Neural progenitor cell (in vitro differentiated cells): ENCODE measurements at regions not wholly inside any gene's neighbourhood (a gene's known extent, or its start where the extent isn't known, plus 50 kb on each side); places are given as distances from the start of the nearest gene placed in this dataset.

Source experiments
- DNase-seq: peaks from one replicate; pipeline ENCODE4 v3.0.0-alpha.2; 2016; ENCODE audit warnings: low spot score
- H2AFZ ChIP-seq: fragments of 200-600 bp; sonication (generic); replicated peaks from 2 replicates; pipeline ENCODE4 v1.6.1; 2016; ENCODE audit warnings: antibody characterized with exemption
- H3F3A ChIP-seq: fragments of 200-600 bp; sonication (generic); 2 replicates; pipeline ENCODE4 v1.6.1; 2016; ENCODE audit warnings: antibody characterized with exemption, low read depth
- H3K27ac ChIP-seq: fragments of 200-600 bp; sonication (generic); 2 replicates; pipeline ENCODE4 v1.5.1; 2016; ENCODE audit warnings: mild to moderate bottlenecking
- H3K27me3 ChIP-seq: fragments of 200-600 bp; sonication (generic); 2 replicates; pipeline ENCODE4 v1.6.1; 2016; ENCODE audit warnings: mild to moderate bottlenecking, moderate library complexity
- H3K36me3 ChIP-seq: fragments of 200-600 bp; sonication (generic); 2 replicates; pipeline ENCODE4 v1.5.1; 2016
- H3K4me1 ChIP-seq: fragments of 200-600 bp; sonication (generic); 2 replicates; pipeline ENCODE4 v1.6.1; 2016; ENCODE audit warnings: mixed run types
- H3K4me2 ChIP-seq: fragments of 200-600 bp; sonication (generic); 2 replicates; pipeline ENCODE4 v1.6.1; 2016
- H3K4me3 ChIP-seq: fragments of 200-600 bp; sonication (generic); 2 replicates; pipeline ENCODE4 v1.5.1; 2016
- H3K79me2 ChIP-seq: fragments of 200-600 bp; sonication (generic); 2 replicates; pipeline ENCODE4 v1.6.1; 2016; ENCODE audit warnings: low read depth
- H3K9ac ChIP-seq: fragments of 200-600 bp; sonication (generic); 2 replicates; pipeline ENCODE4 v1.6.1; 2016
- H3K9me3 ChIP-seq: fragments of 200-600 bp; sonication (generic); 2 replicates; pipeline ENCODE4 v1.5.1; 2016; ENCODE audit warnings: low read depth
- H4K20me1 ChIP-seq: fragments of 200-600 bp; sonication (generic); 2 replicates; pipeline ENCODE4 v1.6.1; 2016; ENCODE audit warnings: low read depth
- H3K27ac Mint-ChIP-seq: 3 replicates; pipeline ENCODE4 v1.8.0; 2021; ENCODE audit warnings: mixed read lengths
- H3K27me3 Mint-ChIP-seq: 2 replicates; pipeline ENCODE4 v1.8.0; 2022; ENCODE audit warnings: low read depth, mild to moderate bottlenecking, inconsistent platforms, moderate library complexity, mixed read lengths; ENCODE audit not compliant: insufficient read depth
- H3K36me3 Mint-ChIP-seq: 3 replicates; pipeline ENCODE4 v1.8.0; 2021; ENCODE audit warnings: mixed read lengths
- H3K4me1 Mint-ChIP-seq: 3 replicates; pipeline ENCODE4 v1.8.0; 2021; ENCODE audit warnings: mixed read lengths
- H3K4me3 Mint-ChIP-seq: 3 replicates; pipeline ENCODE4 v1.8.0; 2021; ENCODE audit warnings: mild to moderate bottlenecking, moderate library complexity, mixed read lengths
- H3K9me3 Mint-ChIP-seq: 3 replicates; pipeline ENCODE4 v1.8.0; 2020; ENCODE audit warnings: mixed read lengths
- EZH2 ChIP-seq: fragments of 200-600 bp; sonication (generic); IDR thresholded peaks from 2 replicates; pipeline ENCODE4 v1.6.1; 2017; ENCODE audit warnings: antibody characterized with exemption, mild to moderate bottlenecking, moderate library complexity
- EZH2phosphoT487 ChIP-seq: fragments of 200-600 bp; sonication (generic); IDR thresholded peaks from 2 replicates; pipeline ENCODE4 v1.6.1; 2017; ENCODE audit warnings: antibody characterized with exemption
- TF ChIP-seq, protein P1 (sequence below): fragments of 200-600 bp; sonication (generic); IDR thresholded peaks from 2 replicates; pipeline ENCODE4 v1.5.1; 2017; ENCODE audit warnings: antibody characterized with exemption, mild to moderate bottlenecking

DNA sequence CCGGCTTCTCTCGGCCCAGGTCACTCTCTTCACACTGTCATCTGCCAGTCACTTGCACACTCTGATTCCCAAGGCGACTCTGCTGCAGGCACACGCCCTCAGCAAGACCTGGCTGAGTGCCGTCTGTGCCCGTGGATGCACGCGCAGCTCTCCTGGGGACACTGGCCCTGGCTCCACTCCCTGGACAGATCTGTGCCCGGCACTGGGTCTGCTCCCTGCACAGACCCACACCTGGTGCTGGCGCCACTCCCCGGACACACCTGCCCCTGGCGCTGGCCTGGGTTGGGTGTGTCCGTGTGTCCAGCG, 133.2 kb downstream of the DNAJB6 start:
- no peak for TF ChIP-seq EZH2
- TF ChIP-seq, protein P1, sequence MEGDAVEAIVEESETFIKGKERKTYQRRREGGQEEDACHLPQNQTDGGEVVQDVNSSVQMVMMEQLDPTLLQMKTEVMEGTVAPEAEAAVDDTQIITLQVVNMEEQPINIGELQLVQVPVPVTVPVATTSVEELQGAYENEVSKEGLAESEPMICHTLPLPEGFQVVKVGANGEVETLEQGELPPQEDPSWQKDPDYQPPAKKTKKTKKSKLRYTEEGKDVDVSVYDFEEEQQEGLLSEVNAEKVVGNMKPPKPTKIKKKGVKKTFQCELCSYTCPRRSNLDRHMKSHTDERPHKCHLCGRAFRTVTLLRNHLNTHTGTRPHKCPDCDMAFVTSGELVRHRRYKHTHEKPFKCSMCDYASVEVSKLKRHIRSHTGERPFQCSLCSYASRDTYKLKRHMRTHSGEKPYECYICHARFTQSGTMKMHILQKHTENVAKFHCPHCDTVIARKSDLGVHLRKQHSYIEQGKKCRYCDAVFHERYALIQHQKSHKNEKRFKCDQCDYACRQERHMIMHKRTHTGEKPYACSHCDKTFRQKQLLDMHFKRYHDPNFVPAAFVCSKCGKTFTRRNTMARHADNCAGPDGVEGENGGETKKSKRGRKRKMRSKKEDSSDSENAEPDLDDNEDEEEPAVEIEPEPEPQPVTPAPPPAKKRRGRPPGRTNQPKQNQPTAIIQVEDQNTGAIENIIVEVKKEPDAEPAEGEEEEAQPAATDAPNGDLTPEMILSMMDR, result no peak
- TF ChIP-seq EZH2phosphoT487, result no peak
- no peaks in the 10 kb centered on the region for H3K79me2 ChIP-seq
- no peaks in the 10 kb centered on the region for H3K9me3 ChIP-seq
- H3K9ac ChIP-seq, result no peak overlapping the region
- Mint-ChIP-seq H3K27ac (peak overlapping the region; percentile 76), H3K4me1 (peaks cover 38% of the 10 kb centered on the region), H3K27me3 (peaks cover 16% of the 10 kb centered on the region), H3K9me3 (peaks cover 34% of the 10 kb centered on the region), H3K36me3 (peaks cover 25% of the 10 kb centered on the region), H3K4me3 (no peak overlapping the region)
- H3K27me3 ChIP-seq, result peaks cover 18% of the 10 kb centered on the region
- no peaks in the 10 kb centered on the region for H4K20me1 ChIP-seq
- H3K4me3 ChIP-seq, result no peak overlapping the region
- peaks cover 10% of the 10 kb centered on the region for H3F3A ChIP-seq
- no peak overlapping the region for H3K27ac ChIP-seq
- H3K4me2 ChIP-seq, result no peak overlapping the region
- peaks cover 11% of the 10 kb centered on the region for H3K4me1 ChIP-seq
- no peak for DNase-seq
- no peak overlapping the region for H2AFZ ChIP-seq
- no peaks in the 10 kb centered on the region for H3K36me3 ChIP-seq

DNA sequence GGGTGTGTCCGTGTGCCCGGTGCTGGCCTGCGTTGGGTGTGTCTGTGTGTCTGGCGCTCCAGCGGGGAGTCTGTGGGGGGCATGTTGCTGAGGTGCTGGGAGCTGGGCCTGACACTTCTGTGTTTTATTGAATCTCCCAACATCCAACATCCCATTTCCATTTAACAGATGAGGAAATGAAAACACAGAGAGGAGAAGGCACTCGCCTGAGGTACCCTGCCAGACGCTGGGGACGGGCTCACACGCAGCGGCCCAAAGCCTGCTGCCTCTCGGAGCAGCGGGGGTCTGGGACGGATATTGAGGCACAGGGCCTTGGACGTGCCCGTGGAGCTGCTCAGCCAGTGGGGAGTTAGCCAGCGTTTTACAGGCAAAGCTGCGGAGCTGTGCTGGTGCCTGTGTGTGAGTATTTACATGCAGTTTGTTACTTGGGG, 133.9 kb downstream of the DNAJB6 start:
- Mint-ChIP-seq H3K9me3 (peaks cover 38% of the 10 kb centered on the region), H3K27me3 (peaks cover 16% of the 10 kb centered on the region), H3K36me3 (peaks cover 29% of the 10 kb centered on the region), H3K4me3 (no peak overlapping the region), H3K27ac (peak overlapping the region; percentile 91), H3K4me1 (peaks cover 30% of the 10 kb centered on the region)
- Histone ChIP-seq H3K4me3 (no peak overlapping the region), H3K9me3 (no peaks in the 10 kb centered on the region), H3K27ac (no peak overlapping the region), H3K4me1 (peaks cover 4% of the 10 kb centered on the region), H2AFZ (no peak overlapping the region), H3K27me3 (peaks cover 12% of the 10 kb centered on the region), H3F3A (peaks cover 3% of the 10 kb centered on the region), H4K20me1 (no peaks in the 10 kb centered on the region), H3K4me2 (no peak overlapping the region), H3K36me3 (no peaks in the 10 kb centered on the region), H3K9ac (no peak overlapping the region), H3K79me2 (no peaks in the 10 kb centered on the region)
- DNase-seq, result no peak
- TF ChIP-seq, protein P1, result no peak
- TF ChIP-seq EZH2phosphoT487, result no peak
- TF ChIP-seq EZH2, result no peak

GRCh38 chr7:157471259-157472125, 134.7 kb downstream of the DNAJB6 start:
- DNase-seq, result no peak
- H3K9me3 Mint-ChIP-seq, result peaks cover 44% of the 10 kb centered on the region
- peak overlapping the region; percentile 9 for H3K27ac Mint-ChIP-seq
- Histone ChIP-seq H3K79me2 (no peaks in the 10 kb centered on the region), H3K27ac (no peak overlapping the region), H3K9ac (no peak overlapping the region), H3K9me3 (no peaks in the 10 kb centered on the region), H4K20me1 (no peaks in the 10 kb centered on the region), H3K4me3 (no peak overlapping the region), H3K4me2 (no peak overlapping the region), H2AFZ (no peak overlapping the region), H3K4me1 (no peaks in the 10 kb centered on the region), H3K27me3 (peaks cover 8% of the 10 kb centered on the region), H3F3A (no peaks in the 10 kb centered on the region), H3K36me3 (no peaks in the 10 kb centered on the region)
- no peak overlapping the region for H3K4me3 Mint-ChIP-seq
- peaks cover 22% of the 10 kb centered on the region for H3K4me1 Mint-ChIP-seq
- peaks cover 16% of the 10 kb centered on the region for H3K27me3 Mint-ChIP-seq
- TF ChIP-seq, protein P1, result no peak
- TF ChIP-seq EZH2 (no peak), EZH2phosphoT487 (no peak)
- peaks cover 36% of the 10 kb centered on the region for H3K36me3 Mint-ChIP-seq
